ENCODE measurements at regions not wholly inside any gene's neighbourhood (a gene's known extent, or its start where the extent isn't known, plus 50 kb on each side); places are given as distances from the start of the nearest gene placed in this dataset.

DNA sequence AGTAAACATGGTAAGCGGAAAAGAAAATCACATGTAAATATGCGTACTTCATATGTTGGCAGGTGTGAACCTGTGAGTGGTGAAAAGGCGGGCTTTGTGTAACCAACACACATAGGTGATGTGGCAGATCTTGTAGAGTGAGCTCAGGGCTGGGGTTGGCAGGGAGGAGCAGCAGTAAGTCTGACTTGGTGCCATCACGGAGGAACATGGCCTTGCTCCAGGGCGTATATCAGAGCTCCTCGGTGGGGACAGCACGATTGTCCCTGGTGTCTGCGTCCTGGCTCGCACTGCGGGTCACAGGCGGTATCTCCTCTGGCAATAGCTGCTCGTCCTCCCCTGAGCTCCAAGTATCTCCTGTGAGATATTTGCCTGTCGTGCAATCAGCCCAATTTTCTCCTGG lies 733.6 kb downstream of the TRIML1 start:
- intact Hi-C loops (cut with DNase I) = no loop called here
- no peaks in the 10 kb centered on the region for H3K36me3 ChIP-seq
- no peaks in the 10 kb centered on the region for H3K9me3 ChIP-seq
- no peaks in the 10 kb centered on the region for H3K4me1 ChIP-seq (ENCODE audit: insufficient read depth)
- no peak overlapping the region for H3K4me3 ChIP-seq
- TF ChIP-seq, protein P1, sequence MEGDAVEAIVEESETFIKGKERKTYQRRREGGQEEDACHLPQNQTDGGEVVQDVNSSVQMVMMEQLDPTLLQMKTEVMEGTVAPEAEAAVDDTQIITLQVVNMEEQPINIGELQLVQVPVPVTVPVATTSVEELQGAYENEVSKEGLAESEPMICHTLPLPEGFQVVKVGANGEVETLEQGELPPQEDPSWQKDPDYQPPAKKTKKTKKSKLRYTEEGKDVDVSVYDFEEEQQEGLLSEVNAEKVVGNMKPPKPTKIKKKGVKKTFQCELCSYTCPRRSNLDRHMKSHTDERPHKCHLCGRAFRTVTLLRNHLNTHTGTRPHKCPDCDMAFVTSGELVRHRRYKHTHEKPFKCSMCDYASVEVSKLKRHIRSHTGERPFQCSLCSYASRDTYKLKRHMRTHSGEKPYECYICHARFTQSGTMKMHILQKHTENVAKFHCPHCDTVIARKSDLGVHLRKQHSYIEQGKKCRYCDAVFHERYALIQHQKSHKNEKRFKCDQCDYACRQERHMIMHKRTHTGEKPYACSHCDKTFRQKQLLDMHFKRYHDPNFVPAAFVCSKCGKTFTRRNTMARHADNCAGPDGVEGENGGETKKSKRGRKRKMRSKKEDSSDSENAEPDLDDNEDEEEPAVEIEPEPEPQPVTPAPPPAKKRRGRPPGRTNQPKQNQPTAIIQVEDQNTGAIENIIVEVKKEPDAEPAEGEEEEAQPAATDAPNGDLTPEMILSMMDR (IDR thresholded peaks at IDR 0.05) = no peak
- TF ChIP-seq POLR2A (IDR thresholded peaks at IDR 0.05) (no peak), EP300 (IDR thresholded peaks at IDR 0.05) (no peak)
- 88 to 96% (median 88%) methylated on average over 13 of the region's 13 CpGs for WGBS, 3 donors
- no peak overlapping the region for H3K27ac ChIP-seq
- no peak for DNase-seq
- H3K27me3 ChIP-seq = no peaks in the 10 kb centered on the region

DNA sequence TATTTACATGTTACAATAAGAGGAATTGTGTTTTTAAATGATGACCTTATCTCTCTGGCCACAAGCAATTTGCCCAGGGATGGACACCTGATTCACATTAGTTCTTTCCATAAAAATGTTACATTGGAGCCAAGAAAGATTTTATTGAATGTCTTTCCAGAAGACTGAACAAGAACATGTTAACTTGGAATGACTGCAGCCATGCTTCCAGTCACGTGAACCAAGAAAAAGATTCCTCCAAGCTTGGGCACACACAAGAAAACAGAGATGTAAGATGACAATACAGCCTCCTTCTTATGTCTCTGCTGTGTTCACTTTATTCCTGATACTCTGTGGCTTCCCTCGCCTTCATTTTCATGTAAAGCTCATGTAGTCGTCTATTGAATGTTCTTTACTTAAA lies 737.6 kb downstream of the TRIML1 start:
- H3K27me3 ChIP-seq = no peaks in the 10 kb centered on the region
- WGBS, 3 donors = 57 to 82% (median 74%) methylated on average over 3 of the region's 3 CpGs
- no peaks in the 10 kb centered on the region for H3K9me3 ChIP-seq
- no peak overlapping the region for H3K27ac ChIP-seq
- no peak for DNase-seq
- TF ChIP-seq POLR2A (IDR thresholded peaks at IDR 0.05) = no peak
- TF ChIP-seq, protein P1 (IDR thresholded peaks at IDR 0.05) = no peak
- no peak for TF ChIP-seq EP300 (IDR thresholded peaks at IDR 0.05)
- no peaks in the 10 kb centered on the region for H3K4me1 ChIP-seq (ENCODE audit: insufficient read depth)
- no peak overlapping the region for H3K4me3 ChIP-seq
- intact Hi-C loops (cut with DNase I) = no loop called here
- H3K36me3 ChIP-seq = no peaks in the 10 kb centered on the region

DNA sequence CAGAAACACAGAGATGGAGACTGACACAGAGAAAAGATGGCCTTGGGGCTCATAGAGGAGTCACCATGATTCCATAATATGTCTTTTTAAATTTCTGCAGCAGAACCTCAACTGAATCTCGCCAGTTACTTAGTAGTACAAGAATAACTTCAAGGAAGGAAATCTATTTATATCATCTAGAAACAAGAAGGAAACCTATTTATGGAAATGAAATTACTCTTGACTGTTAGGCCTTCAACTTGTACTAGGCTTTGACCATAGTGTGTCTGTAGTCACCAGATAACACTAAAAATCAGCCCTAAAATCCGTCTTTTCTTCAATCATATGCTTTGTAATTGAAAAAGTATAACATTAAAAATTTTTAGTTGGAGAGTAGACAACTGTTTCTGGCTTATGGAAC lies 740.4 kb downstream of the TRIML1 start:
- no peaks in the 10 kb centered on the region for H3K4me1 ChIP-seq (ENCODE audit: insufficient read depth)
- H3K4me3 ChIP-seq = no peak overlapping the region
- no peak for DNase-seq
- H3K36me3 ChIP-seq = no peaks in the 10 kb centered on the region
- intact Hi-C loops (cut with DNase I) = no loop called here
- H3K9me3 ChIP-seq = no peaks in the 10 kb centered on the region
- no peak overlapping the region for H3K27ac ChIP-seq
- no peaks in the 10 kb centered on the region for H3K27me3 ChIP-seq
- 65 to 78% (median 74%) methylated on average over 2 of the region's 2 CpGs for WGBS, 3 donors
- TF ChIP-seq, protein P1 (IDR thresholded peaks at IDR 0.05) = no peak
- TF ChIP-seq EP300 (IDR thresholded peaks at IDR 0.05) = no peak
- no peak for TF ChIP-seq POLR2A (IDR thresholded peaks at IDR 0.05)

DNA sequence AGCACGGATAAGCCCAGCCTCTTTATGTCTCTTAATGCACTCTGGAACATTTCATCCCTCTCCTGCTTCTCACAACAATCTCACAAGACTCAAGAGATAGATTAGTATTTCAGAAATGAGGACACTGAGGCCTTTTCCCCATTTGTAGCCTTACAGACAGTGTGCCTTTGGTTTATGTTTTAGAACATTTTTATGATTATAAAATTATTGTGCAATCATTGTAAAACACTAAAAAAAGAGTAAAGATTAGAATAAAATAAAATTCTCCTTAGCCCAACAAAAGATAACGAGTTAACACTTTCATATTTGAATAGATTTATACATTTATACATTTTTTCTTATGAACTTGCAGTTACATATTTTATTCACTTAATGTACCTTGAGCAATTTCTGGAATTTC lies 748.7 kb downstream of the TRIML1 start:
- no peak for DNase-seq
- H3K4me3 ChIP-seq = no peak overlapping the region
- H3K4me1 ChIP-seq (ENCODE audit: insufficient read depth) = no peaks in the 10 kb centered on the region
- 53 to 67% (median 62%) methylated on average over 2 of the region's 2 CpGs for WGBS, 3 donors
- TF ChIP-seq EP300 (IDR thresholded peaks at IDR 0.05) (no peak), POLR2A (IDR thresholded peaks at IDR 0.05) (no peak)
- TF ChIP-seq, protein P1 (IDR thresholded peaks at IDR 0.05) = no peak
- H3K9me3 ChIP-seq = no peaks in the 10 kb centered on the region
- no peaks in the 10 kb centered on the region for H3K36me3 ChIP-seq
- H3K27me3 ChIP-seq = no peaks in the 10 kb centered on the region
- intact Hi-C loops (cut with DNase I) = no loop called here
- H3K27ac ChIP-seq = no peak overlapping the region

DNA sequence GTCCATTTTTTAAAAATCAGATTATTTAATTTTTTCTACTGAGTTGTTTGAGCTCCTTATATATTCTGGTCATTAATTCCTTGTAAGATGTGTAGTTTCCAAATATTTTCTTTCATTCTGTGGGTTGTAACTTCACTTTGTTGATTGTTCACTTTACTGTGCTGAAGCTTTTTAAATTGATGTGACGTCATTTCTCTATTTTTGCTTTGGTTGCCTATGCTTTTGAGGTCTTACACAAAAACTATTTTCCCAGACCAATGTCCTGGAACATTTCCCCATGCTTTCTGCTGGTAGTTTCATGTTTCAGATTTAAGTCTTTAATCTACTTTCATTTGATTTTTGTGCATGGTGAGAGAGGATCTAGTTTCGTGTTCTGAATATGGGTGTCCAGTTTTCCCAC lies 753.6 kb downstream of the TRIML1 start:
- no peak overlapping the region for H3K27ac ChIP-seq
- H3K27me3 ChIP-seq = no peaks in the 10 kb centered on the region
- no peak for DNase-seq
- TF ChIP-seq, protein P1 (IDR thresholded peaks at IDR 0.05) = no peak
- no peak for TF ChIP-seq EP300 (IDR thresholded peaks at IDR 0.05)
- TF ChIP-seq POLR2A (IDR thresholded peaks at IDR 0.05) = no peak
- 88 to 98% (median 91%) methylated on average over 2 of the region's 2 CpGs for WGBS, 3 donors
- no peaks in the 10 kb centered on the region for H3K9me3 ChIP-seq
- H3K4me1 ChIP-seq (ENCODE audit: insufficient read depth) = no peaks in the 10 kb centered on the region
- no peaks in the 10 kb centered on the region for H3K36me3 ChIP-seq
- no peak overlapping the region for H3K4me3 ChIP-seq
- intact Hi-C loops (cut with DNase I) = no loop called here
